Gastroesophageal sphincter (tissue), 3 donors: ENCODE measurements at regions not wholly inside any gene's neighbourhood (a gene's known extent, or its start where the extent isn't known, plus 50 kb on each side); places are given as distances from the start of the nearest gene placed in this dataset.

Experiments
- POLR2A ChIP-seq, 2 donors: fragments of 450-650 bp; IDR thresholded peaks; one replicate each; pipeline ENCODE4 v1.6.1; 2017; ENCODE audit warnings: antibody characterized with exemption in 2 of 2, mild to moderate bottlenecking in 2 of 2, moderate library complexity in 1 of 2
- TF ChIP-seq, protein P1 (sequence below), 4 experiments: fragments of 200-600 bp in 2 of 4; fragments of 450-650 bp in 2 of 4; sonication (generic) in 1 of 4; IDR thresholded peaks; one replicate each; pipeline ENCODE4 v1.5.1; 2017 to 2019; ENCODE audit warnings: antibody characterized with exemption in 4 of 4, mild to moderate bottlenecking in 2 of 4, moderate library complexity in 2 of 4

DNA sequence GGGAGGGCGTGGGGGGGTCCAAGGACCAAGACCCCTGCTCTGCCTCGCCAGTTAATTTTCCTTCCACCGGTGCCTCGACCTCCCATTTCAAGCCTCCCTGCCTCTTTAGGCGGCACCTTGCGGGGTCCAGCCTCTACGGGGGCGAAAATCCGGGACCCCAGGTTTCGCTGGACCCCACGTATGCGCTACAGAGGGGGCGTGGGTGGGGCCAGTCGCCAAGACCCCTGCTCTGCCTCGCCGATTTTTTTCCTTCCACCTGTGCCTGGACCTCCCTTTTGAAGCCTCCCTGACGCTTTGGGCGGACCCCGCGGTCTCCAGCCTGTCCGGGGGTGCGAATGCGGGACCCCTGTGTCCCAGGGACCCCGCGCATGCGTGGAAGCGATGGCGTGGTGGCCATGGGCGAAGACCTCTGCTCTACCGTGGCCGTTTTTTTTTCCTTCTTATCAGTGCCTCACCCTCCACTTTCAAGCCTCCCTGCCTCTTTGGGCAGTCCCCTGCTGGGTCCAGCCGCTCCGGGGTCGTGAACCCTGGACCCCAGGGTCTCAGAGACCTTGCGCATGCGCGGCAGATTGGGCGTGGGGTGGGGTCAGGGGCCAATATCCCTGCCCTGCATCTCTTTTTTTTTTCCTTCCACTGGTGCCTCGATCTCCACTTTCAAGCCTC is 324.2 kb downstream of the ALG10 start:
- TF ChIP-seq, protein P1, sequence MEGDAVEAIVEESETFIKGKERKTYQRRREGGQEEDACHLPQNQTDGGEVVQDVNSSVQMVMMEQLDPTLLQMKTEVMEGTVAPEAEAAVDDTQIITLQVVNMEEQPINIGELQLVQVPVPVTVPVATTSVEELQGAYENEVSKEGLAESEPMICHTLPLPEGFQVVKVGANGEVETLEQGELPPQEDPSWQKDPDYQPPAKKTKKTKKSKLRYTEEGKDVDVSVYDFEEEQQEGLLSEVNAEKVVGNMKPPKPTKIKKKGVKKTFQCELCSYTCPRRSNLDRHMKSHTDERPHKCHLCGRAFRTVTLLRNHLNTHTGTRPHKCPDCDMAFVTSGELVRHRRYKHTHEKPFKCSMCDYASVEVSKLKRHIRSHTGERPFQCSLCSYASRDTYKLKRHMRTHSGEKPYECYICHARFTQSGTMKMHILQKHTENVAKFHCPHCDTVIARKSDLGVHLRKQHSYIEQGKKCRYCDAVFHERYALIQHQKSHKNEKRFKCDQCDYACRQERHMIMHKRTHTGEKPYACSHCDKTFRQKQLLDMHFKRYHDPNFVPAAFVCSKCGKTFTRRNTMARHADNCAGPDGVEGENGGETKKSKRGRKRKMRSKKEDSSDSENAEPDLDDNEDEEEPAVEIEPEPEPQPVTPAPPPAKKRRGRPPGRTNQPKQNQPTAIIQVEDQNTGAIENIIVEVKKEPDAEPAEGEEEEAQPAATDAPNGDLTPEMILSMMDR (IDR thresholded peaks at IDR 0.05) = no peak
- no peak for TF ChIP-seq POLR2A (IDR thresholded peaks at IDR 0.05)
